H9 (cell line): ENCODE measurements at regions not wholly inside any gene's neighbourhood (a gene's known extent, or its start where the extent isn't known, plus 50 kb on each side); places are given as distances from the start of the nearest gene placed in this dataset.

Experiments
- DNase-seq: peaks from one replicate; pipeline ENCODE4 v3.0.0-alpha.2; 2017
- H2AFZ ChIP-seq: one replicate; pipeline ENCODE4 v1.6.1; 2013; ENCODE audit warnings: mild to moderate bottlenecking, low read length, control low read depth, moderate library complexity
- H2AK5ac ChIP-seq: 2 replicates; pipeline ENCODE4 v1.6.1; 2013; ENCODE audit warnings: low read length, control low read depth, mixed read lengths; ENCODE audit not compliant: insufficient read length
- H2BK120ac ChIP-seq: one replicate; pipeline ENCODE4 v1.6.1; 2013; ENCODE audit warnings: low read depth, mild to moderate bottlenecking, low read length, control low read depth, inconsistent platforms; ENCODE audit not compliant: poor library complexity, severe bottlenecking
- H2BK12ac ChIP-seq: 2 replicates; pipeline ENCODE4 v1.6.1; 2013; ENCODE audit warnings: low read length, control low read depth, mixed read lengths, low read depth; ENCODE audit not compliant: insufficient read length
- H2BK15ac ChIP-seq: 2 replicates; pipeline ENCODE4 v1.6.1; 2013; ENCODE audit warnings: low read depth, low read length, control low read depth
- H2BK20ac ChIP-seq: one replicate; pipeline ENCODE4 v1.6.1; 2013; ENCODE audit warnings: low read depth, mild to moderate bottlenecking, low read length, control low read depth, inconsistent platforms; ENCODE audit not compliant: poor library complexity, severe bottlenecking
- H2BK5ac ChIP-seq: 2 replicates; pipeline ENCODE4 v1.6.1; 2013; ENCODE audit warnings: low read length, control low read depth, mixed read lengths; ENCODE audit not compliant: insufficient read length
- H3K14ac ChIP-seq: 2 replicates; pipeline ENCODE4 v1.6.1; 2013; ENCODE audit warnings: low read length, control low read depth; ENCODE audit not compliant: insufficient read depth
- H3K18ac ChIP-seq: 2 replicates; pipeline ENCODE4 v1.6.1; 2013; ENCODE audit warnings: low read depth, mild to moderate bottlenecking, mixed read lengths, low read length, control low read depth; ENCODE audit not compliant: insufficient read length
- H3K23ac ChIP-seq: 2 replicates; pipeline ENCODE4 v1.6.1; 2013; ENCODE audit warnings: low read length, control low read depth, mixed read lengths, low read depth; ENCODE audit not compliant: insufficient read length
- H3K23me2 ChIP-seq: 2 replicates; pipeline ENCODE4 v1.6.1; 2013; ENCODE audit warnings: low read depth, mild to moderate bottlenecking, mixed read lengths, low read length, control low read depth; ENCODE audit not compliant: insufficient read length, poor library complexity, severe bottlenecking
- H3K27ac ChIP-seq: 2 replicates; pipeline ENCODE4 v1.5.1; 2013; ENCODE audit warnings: low read length, control low read depth, mixed read lengths, low read depth; ENCODE audit not compliant: insufficient read length
- H3K27me3 ChIP-seq: 2 replicates; pipeline ENCODE4 v1.6.1; 2013; ENCODE audit warnings: low read length, control low read depth, inconsistent platforms; ENCODE audit not compliant: insufficient read depth
- H3K4ac ChIP-seq: 2 replicates; pipeline ENCODE4 v1.6.1; 2013; ENCODE audit warnings: low read depth, mild to moderate bottlenecking, control low read depth, inconsistent platforms, low read length, moderate library complexity
- H3K4me1 ChIP-seq: 2 replicates; pipeline ENCODE4 v1.6.1; 2013; ENCODE audit warnings: low read length, control low read depth, inconsistent platforms; ENCODE audit not compliant: insufficient read depth
- H3K4me2 ChIP-seq: 2 replicates; pipeline ENCODE4 v1.6.1; 2013; ENCODE audit warnings: low read length, control low read depth, mixed read lengths; ENCODE audit not compliant: insufficient read length, insufficient read depth
- H3K56ac ChIP-seq: 2 replicates; pipeline ENCODE4 v1.6.1; 2013; ENCODE audit warnings: low read depth, mild to moderate bottlenecking, mixed read lengths, low read length, control low read depth; ENCODE audit not compliant: insufficient read length
- H3K79me1 ChIP-seq: 2 replicates; pipeline ENCODE4 v1.6.1; 2013; ENCODE audit warnings: low read depth, mild to moderate bottlenecking, moderate library complexity, low read length, control low read depth, inconsistent platforms; ENCODE audit not compliant: insufficient read depth, poor library complexity, severe bottlenecking
- H3K79me2 ChIP-seq: 2 replicates; pipeline ENCODE4 v1.6.1; 2013; ENCODE audit warnings: low read length, control low read depth, inconsistent platforms; ENCODE audit not compliant: insufficient read depth
- H3K9ac ChIP-seq: 2 replicates; pipeline ENCODE4 v1.6.1; 2013; ENCODE audit warnings: low read length, control low read depth, mixed read lengths; ENCODE audit not compliant: insufficient read length; ENCODE audit errors: extremely low read depth
- H3K9me3 ChIP-seq: one replicate; pipeline ENCODE4 v1.6.1; 2013; ENCODE audit warnings: low read depth, low read length, inconsistent platforms; ENCODE audit not compliant: control insufficient read depth
- H3T11ph ChIP-seq: one replicate; pipeline ENCODE4 v1.6.1; 2013; ENCODE audit warnings: mild to moderate bottlenecking, low read length, control low read depth, inconsistent platforms
- H4K20me1 ChIP-seq: one replicate; pipeline ENCODE4 v1.6.1; 2013; ENCODE audit not compliant: control insufficient read depth, insufficient read length, insufficient read depth
- H4K5ac ChIP-seq: 2 replicates; pipeline ENCODE4 v1.6.1; 2013; ENCODE audit warnings: low read depth, mild to moderate bottlenecking, mixed read lengths, low read length, control low read depth; ENCODE audit not compliant: insufficient read length
- H4K8ac ChIP-seq: replicated peaks from 2 replicates; pipeline ENCODE4 v1.6.1; 2013; ENCODE audit warnings: low read length, control low read depth, mixed read lengths, low read depth; ENCODE audit not compliant: insufficient read length
- H4K91ac ChIP-seq: 2 replicates; pipeline ENCODE4 v1.6.1; 2013; ENCODE audit warnings: low read depth, mild to moderate bottlenecking, moderate library complexity, mixed read lengths, low read length, control low read depth; ENCODE audit not compliant: insufficient read length
- H3K27ac Mint-ChIP-seq, 3 experiments: 2 replicates in 2 of 3; 3 replicates in 1 of 3; pipeline ENCODE4 v1.8.0; 2020 to 2021; ENCODE audit warnings: mixed read lengths in 3 of 3, mild to moderate bottlenecking in 1 of 3, moderate library complexity in 1 of 3
- H3K27me3 Mint-ChIP-seq: 2 replicates; pipeline ENCODE4 v1.8.0; 2021; ENCODE audit warnings: low read depth, mild to moderate bottlenecking, moderate library complexity, mixed read lengths
- H3K36me3 Mint-ChIP-seq, 3 experiments: 2 replicates in 2 of 3; 3 replicates in 1 of 3; pipeline ENCODE4 v1.8.0; 2020 to 2021; ENCODE audit warnings: low read depth in 3 of 3, mixed read lengths in 3 of 3; ENCODE audit not compliant: insufficient read depth in 1 of 3
- H3K4me1 Mint-ChIP-seq, 2 experiments: 2 replicates each; pipeline ENCODE4 v1.8.0; 2020; ENCODE audit warnings: mixed read lengths in 2 of 2
- H3K4me3 Mint-ChIP-seq, 2 experiments: 2 replicates in 1 of 2; 3 replicates in 1 of 2; pipeline ENCODE4 v1.8.0; 2020 to 2021; ENCODE audit warnings: mild to moderate bottlenecking in 2 of 2, mixed read lengths in 2 of 2, moderate library complexity in 1 of 2
- H3K9me3 Mint-ChIP-seq, 2 experiments: 2 replicates in 1 of 2; 3 replicates in 1 of 2; pipeline ENCODE4 v1.8.0; 2020; ENCODE audit warnings: mild to moderate bottlenecking in 2 of 2, mixed read lengths in 2 of 2, moderate library complexity in 1 of 2
- CTCF ChIP-seq: fragments of 200-600 bp; sonication (generic); conservative IDR thresholded peaks from 3 replicates; pipeline ENCODE4 v1.8.0; 2021; ENCODE audit warnings: antibody characterized with exemption, mild to moderate bottlenecking
- WGBS: extraction: QIAGEN DNeasy Blood & Tissue Kit; methylation state at CpG from one replicate; pipeline ENCODE4 v1.1.7; 2013; ENCODE audit warnings: missing lambda C conversion rate, low lambda C conversion rate, mixed read lengths; ENCODE audit not compliant: insufficient read length; ENCODE audit errors: extremely low coverage; 5-methylcytosine and 5-hydroxymethylcytosine counted together

- no peak overlapping the region for H3K4me3 Mint-ChIP-seq
- no peak overlapping the region for H2BK5ac ChIP-seq
- no peak overlapping the region for H3K56ac ChIP-seq
- no peak for DNase-seq
- no peak overlapping the region for H3K14ac ChIP-seq
- no peak overlapping the region for H4K5ac ChIP-seq
- no peak overlapping the region for H2AFZ ChIP-seq
- no peak overlapping the region for H3K27ac Mint-ChIP-seq
- H3K23ac ChIP-seq = no peak overlapping the region
- H3K27ac ChIP-seq = no peak overlapping the region
- no peak overlapping the region for H3K4me2 ChIP-seq
- no peak overlapping the region for H2BK12ac ChIP-seq
- H3K79me1 ChIP-seq = no peaks in the 10 kb centered on the region
- H4K91ac ChIP-seq = no peak overlapping the region
- no peak overlapping the region for H2BK15ac ChIP-seq
- no peak overlapping the region for H4K8ac ChIP-seq
- H3K23me2 ChIP-seq = no peaks in the 10 kb centered on the region
- no peaks in the 10 kb centered on the region; the same call in 1 of the 2 replicates for H3K27me3 Mint-ChIP-seq
- no peaks in the 10 kb centered on the region for H4K20me1 ChIP-seq
- no peak for TF ChIP-seq CTCF
- no peaks in the 10 kb centered on the region; a peak in 1 of 7 replicates for H3K36me3 Mint-ChIP-seq
- H3K9me3 Mint-ChIP-seq = no peaks in the 10 kb centered on the region
- H3T11ph ChIP-seq = no peak overlapping the region
- no peak overlapping the region for H2BK20ac ChIP-seq
- no peak overlapping the region for H2BK120ac ChIP-seq
- no CpG with 5 or more reads among the region's 1 CpG for WGBS
- no peaks in the 10 kb centered on the region for H3K4me1 ChIP-seq
- H3K4ac ChIP-seq = no peak overlapping the region
- H2AK5ac ChIP-seq = no peak overlapping the region
- H3K79me2 ChIP-seq = no peaks in the 10 kb centered on the region
- no peak overlapping the region for H3K18ac ChIP-seq
- no peaks in the 10 kb centered on the region for H3K9me3 ChIP-seq
- peaks cover 1% of the 10 kb centered on the region in 2 experiments; a peak in 3 of 4 replicates for H3K4me1 Mint-ChIP-seq
- H3K9ac ChIP-seq = no peak overlapping the region
- no peaks in the 10 kb centered on the region for H3K27me3 ChIP-seq
Observed at GRCh38 chr10:56142092-56142728, 218.8 kb downstream of the ZWINT start.
